ENCODE measurements at regions not wholly inside any gene's neighbourhood (a gene's known extent, or its start where the extent isn't known, plus 50 kb on each side); places are given as distances from the start of the nearest gene placed in this dataset.
"Not testable (repeated sequence)": the region's sequence is repeated elsewhere in the genome, so short reads cannot be mapped to it uniquely, and the experiment has no call there.

GRCh38 chr1:244106837-244107493 lies 55.9 kb downstream of the ZBTB18 start:
- no peak for DNase-seq

GRCh38 chr1:244111027-244111426 lies 59.9 kb downstream of the ZBTB18 start:
- DNase-seq = no peak

- DNase-seq = no peak
Measured at GRCh38 chr1:244112041-244112440, 61.0 kb downstream of the ZBTB18 start.

GRCh38 chr1:244112636-244113035 lies 61.6 kb downstream of the ZBTB18 start:
- no peak for DNase-seq

- DNase-seq = no peak
Measured at GRCh38 chr1:244113532-244114320, 62.6 kb downstream of the ZBTB18 start.

- DNase-seq = no peak
Measured at GRCh38 chr1:244114892-244115291, 63.8 kb downstream of the ZBTB18 start.

GRCh38 chr1:244116946-244117345 lies 65.9 kb downstream of the ZBTB18 start:
- DNase-seq = no peak

- no peak for DNase-seq
Measured at GRCh38 chr1:244118109-244118761, 67.2 kb downstream of the ZBTB18 start.

GRCh38 chr1:244128591-244129383 lies 77.7 kb downstream of the ZBTB18 start:
- no peak for DNase-seq

- no peak for DNase-seq
Measured at GRCh38 chr1:244137276-244137675, 86.2 kb downstream of the ZBTB18 start.

- DNase-seq = no peak
Measured at GRCh38 chr1:244137725-244138124, 86.6 kb downstream of the ZBTB18 start.

GRCh38 chr1:244138399-244138798 lies 87.3 kb downstream of the ZBTB18 start:
- no peak for DNase-seq

- DNase-seq = no peak
Measured at GRCh38 chr1:244139655-244140054, 88.6 kb downstream of the ZBTB18 start.

GRCh38 chr1:244140420-244140819 lies 89.3 kb downstream of the ZBTB18 start:
- no peak for DNase-seq

GRCh38 chr1:244144053-244144452 lies 93.0 kb downstream of the ZBTB18 start:
- DNase-seq = no peak

GRCh38 chr1:244150071-244150470 lies 99.0 kb downstream of the ZBTB18 start:
- no peak for DNase-seq

- DNase-seq = no peak
Measured at GRCh38 chr1:244150665-244151064, 99.6 kb downstream of the ZBTB18 start.

- DNase-seq = no peak
Measured at GRCh38 chr1:244151537-244151936, 100.5 kb downstream of the ZBTB18 start.

GRCh38 chr1:244154508-244154871 lies 103.4 kb downstream of the ZBTB18 start:
- DNase-seq = no peak

- no peak for DNase-seq
Measured at GRCh38 chr1:244154872-244155531, 103.9 kb downstream of the ZBTB18 start.

GRCh38 chr1:244155661-244156060 lies 104.6 kb downstream of the ZBTB18 start:
- DNase-seq = no peak

- not testable (repeated sequence) for DNase-seq
Measured at GRCh38 chr1:244156617-244157016, 105.5 kb downstream of the ZBTB18 start.
